ENCODE measurements at regions not wholly inside any gene's neighbourhood (a gene's known extent, or its start where the extent isn't known, plus 50 kb on each side); places are given as distances from the start of the nearest gene placed in this dataset.

DNA sequence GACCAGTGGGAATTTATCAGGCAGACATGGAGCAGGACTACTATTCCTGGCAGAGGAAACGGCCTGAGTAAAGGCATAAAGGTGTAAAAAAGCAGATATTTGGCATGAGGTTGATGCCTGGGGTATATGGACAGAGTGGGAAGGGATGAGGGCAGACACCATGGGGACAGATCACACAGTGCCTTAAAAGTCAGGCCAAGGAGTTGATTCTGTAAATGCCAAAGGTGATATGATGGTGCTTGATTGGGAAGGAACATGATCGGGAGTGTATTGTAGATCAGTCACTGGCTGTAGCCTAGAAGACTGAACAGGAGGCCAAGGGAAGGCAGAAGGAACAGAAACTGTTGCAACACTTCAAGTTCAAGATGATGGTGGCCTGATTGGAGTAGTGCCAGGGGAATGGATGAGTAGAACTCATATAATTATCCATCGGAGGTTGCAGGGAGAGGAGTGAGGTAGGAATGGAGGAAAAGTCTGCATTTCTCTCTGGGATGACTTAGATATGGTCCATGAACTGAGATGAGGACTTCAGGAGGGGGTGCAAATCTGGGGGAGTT, 594.3 kb upstream of the KLF4 start:
- DNase-seq: no peak

DNA sequence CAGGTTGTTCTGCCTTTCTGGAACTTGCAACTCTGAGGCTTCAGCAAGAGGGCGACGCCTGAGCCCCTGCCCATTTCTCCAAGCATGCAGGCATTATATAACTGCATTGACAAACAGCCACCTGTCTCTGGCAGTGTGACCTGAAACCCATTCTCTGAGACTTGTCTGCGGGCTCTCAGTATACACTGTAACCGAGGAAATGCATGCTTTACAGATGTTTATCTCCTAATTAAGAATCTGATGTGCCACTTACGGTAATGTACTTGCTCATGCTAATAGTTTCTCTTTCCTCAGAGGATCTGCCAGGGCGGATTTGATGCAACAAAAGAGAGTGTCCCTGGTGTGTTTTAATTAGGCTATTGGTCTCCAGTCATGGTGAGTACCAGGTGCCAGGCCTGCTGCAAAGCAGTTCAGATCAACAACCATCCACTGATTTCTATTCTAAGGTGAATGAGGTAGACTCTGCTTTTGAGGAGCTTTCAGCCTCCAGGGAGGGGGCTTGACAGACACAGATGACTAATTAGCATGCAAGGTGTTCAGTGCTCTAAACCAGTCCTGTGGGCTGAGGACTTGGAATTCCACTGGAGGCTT, 593.7 kb upstream of the KLF4 start:
- DNase-seq: no peak

DNA sequence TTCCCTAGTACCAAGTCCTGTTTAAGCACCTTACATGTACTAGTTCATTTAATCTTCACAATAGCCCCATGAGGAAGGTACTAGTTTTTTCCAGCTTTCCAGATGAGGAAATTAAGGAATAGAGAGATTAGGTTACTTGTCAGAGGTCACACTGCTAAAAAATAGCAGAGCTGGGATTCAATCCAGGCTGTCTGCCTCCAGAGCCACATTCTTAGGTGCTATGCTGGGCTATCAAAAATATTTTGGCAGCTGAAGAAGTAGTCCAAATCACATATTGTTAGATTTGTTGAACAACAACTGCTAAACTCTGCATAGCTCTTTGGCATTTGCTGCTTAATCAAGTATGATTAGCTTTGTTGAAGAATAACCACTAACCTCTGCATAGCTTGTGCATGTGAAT, 591.5 kb upstream of the KLF4 start:
- DNase-seq: no peak

- no peak for DNase-seq
Measured at GRCh38 chr9:108080285-108080684, 590.7 kb upstream of the KLF4 start.

GRCh38 chr9:108078811-108079210, 589.2 kb upstream of the KLF4 start:
- no peak for DNase-seq

GRCh38 chr9:108078375-108078774, 588.8 kb upstream of the KLF4 start:
- DNase-seq: no peak

DNA sequence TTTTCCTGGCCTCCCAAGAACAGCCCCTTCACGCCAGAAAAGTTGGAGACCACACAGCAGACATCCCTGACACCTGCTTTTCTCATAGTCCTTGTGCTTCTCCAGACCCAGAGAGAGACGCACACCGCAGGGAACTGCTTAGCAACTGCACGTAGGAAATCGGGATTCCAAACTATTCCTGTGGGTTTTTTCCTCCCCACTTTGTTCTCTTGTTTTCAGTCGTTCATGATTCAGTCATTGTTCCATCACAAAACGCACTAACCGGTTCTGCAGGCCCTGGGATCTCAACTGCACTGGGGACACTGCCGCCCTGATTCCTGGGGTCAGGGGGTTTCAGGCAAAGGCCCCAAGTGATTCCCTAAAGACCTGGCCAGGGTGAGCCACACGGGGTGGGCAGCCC, 588.0 kb upstream of the KLF4 start:
- no peak for DNase-seq

DNA sequence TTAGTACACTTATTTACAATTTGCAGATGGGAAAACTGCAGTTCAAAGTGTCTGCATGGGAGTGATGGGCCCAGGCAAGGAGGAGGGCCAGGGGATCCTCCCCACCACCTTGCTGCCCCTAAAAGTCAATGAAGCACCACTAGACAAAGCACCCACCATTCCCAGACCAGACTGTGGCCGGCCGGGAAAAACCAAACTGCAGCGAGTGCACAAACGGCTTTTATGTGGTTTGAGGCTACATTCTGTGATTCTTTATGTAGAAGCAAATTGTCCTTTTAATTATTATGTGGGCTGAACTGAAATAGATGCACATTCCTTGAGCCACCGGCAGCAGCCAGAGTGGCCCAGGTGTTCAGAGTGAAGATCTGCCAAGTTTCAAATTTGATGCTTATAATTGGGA, 585.3 kb upstream of the KLF4 start:
- no peak for DNase-seq

GRCh38 chr9:108073823-108074222, 584.3 kb upstream of the KLF4 start:
- DNase-seq: peak; percentile 76

- DNase-seq: no peak
Measured at GRCh38 chr9:108072740-108073139, 583.2 kb upstream of the KLF4 start.

GRCh38 chr9:108070861-108071260, 581.3 kb upstream of the KLF4 start:
- no peak for DNase-seq

DNA sequence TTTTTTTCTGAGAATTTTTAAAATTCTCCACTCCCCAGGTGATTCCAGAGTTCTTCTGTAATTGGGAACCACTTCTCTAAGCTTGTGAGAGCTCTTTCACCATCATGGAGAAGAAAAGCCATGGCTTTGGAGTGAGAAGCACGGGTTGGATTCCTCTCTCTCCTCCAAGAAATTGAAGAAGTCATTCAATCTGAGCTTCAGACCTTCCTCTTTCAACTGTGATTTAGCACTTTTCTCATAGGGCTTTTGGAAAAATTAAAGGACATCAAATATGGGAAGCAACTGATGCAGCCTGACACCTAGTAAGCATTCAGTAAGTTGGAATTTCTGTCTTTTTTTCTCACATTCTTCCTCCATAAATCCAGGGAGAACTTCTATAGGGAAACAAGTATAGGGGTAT, 580.4 kb upstream of the KLF4 start:
- DNase-seq: no peak

DNA sequence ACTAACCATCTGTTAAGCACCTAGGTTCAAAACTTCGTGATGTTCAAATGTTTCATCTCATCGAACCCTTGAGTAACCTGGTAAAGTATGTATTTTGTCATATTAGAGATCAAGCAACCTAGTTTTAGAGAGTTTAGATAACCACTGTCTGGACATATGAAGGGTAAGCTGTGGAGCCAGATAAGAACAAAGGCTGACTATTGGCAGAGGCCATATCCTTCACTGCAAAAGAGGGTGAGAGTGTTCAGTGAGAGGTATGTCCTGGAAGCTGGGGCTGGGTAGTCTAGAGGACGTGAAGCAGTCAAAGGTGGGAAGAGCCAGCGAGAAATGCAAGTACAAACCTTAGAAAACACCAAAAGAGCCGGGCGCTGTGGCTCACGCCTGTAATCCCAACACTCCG, 573.1 kb upstream of the KLF4 start:
- no peak for DNase-seq

DNA sequence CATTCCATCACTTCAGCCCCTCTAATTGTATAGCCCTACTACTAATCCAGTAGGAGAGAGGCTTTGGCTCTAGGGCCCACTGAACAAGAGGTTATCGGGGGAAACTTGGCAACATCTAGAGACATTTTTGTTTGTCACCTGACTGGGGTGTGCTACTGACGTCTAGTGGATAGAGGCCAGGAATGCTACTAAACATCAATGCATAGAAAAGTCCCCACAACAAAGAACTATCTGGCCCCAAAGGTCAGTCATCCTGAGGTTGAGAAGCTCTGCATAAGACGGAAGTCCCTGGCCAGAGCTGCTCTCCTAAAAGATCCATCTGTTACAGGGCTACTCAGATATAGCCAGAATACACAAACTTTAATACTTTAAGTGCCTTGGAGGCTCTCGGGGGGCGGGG, 570.6 kb upstream of the KLF4 start:
- no peak for DNase-seq

DNA sequence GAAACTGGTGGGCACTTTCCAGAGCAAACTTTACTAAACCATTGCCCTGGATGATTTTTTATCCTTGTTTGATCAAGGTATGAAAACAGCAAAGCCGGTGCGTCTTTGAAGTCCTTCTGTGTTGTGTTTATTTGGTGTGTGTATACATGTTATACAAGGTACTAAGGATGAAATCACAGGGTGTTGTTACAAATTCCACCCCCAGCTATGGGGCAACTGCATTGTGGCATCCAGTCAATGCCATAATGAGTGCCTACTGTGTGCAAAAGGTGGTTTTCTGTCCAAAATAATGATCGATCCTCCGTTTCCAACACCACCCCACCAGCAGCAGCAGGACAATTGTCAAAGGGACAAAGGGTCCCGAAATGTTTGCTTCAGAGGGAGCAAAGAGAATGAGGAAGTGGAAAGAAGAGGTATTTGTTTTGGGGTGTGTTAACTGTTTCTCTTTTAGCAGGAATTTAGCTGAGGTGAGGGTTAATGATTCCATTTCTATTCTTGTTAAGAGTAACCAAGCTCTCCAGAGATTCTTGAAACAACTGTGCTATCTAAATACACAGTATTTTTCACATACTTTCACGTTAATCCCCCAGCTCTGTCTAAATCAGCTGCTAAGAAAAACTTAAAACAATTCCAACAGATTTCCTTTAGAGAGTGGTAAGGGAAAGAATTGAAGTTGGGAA, 568.7 kb upstream of the KLF4 start:
- no peak for DNase-seq

- DNase-seq: peak; percentile 6
Measured at GRCh38 chr9:108057421-108058134, 568.0 kb upstream of the KLF4 start.

- no peak for DNase-seq
Measured at GRCh38 chr9:108056805-108057386, 567.3 kb upstream of the KLF4 start.

DNA sequence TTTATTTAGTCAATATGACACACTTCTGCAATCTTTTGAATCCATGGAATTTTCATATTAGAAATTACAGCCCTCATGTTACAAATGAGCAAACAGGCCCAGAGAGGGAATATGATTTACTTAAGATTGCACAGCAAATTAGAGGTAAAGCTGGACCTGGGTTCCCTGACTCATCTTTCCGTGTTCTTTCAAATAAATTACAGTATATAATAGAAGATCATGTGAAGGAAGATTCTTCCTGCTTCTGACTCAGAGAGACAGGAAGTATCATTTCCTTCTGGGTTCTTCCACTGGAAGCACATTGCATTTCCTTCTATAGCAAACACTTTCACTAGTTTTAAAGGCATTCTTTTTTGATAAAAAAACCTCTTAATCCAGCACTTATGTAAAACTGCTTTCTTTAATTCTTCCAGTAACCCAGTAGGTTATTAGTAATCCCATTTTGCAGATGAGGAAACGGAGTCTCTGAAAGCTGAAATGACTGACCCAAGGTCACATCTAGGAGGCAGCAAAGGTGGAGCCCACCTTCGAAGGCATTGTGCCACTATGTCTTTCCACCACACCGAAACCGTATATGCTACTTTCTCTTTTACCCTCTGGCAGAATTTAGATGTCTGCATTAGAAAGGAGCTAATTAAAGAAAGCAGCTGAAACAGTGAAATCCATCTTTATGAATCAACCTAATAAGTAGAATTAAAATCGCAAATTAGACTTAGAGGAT, 566.7 kb upstream of the KLF4 start:
- DNase-seq: no peak

DNA sequence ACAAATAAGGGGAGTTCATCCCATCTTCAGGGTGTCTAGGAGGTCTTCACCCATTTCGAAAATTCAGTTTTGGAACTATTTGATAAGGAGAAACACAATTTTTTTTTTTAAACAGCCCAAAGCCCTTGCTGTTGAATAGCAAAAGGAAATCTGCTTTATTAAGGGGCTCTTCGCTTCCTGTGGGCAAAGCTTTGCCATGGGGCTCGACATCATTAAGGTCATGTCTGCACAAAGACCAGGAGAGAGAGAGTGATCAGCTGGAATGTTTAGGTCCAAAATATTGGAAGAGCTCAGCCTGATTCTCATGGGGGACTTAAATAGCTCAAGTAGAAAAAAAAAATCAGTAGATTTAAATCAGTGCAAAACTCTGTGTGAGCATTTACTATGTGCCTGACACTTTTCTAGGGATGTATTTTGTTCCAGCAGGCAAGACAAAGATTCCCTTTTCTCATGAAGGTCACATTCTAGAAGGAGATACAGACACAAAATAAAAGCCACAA, 564.6 kb upstream of the KLF4 start:
- DNase-seq: no peak

GRCh38 chr9:108053555-108054061, 564.0 kb upstream of the KLF4 start:
- no peak for DNase-seq

DNA sequence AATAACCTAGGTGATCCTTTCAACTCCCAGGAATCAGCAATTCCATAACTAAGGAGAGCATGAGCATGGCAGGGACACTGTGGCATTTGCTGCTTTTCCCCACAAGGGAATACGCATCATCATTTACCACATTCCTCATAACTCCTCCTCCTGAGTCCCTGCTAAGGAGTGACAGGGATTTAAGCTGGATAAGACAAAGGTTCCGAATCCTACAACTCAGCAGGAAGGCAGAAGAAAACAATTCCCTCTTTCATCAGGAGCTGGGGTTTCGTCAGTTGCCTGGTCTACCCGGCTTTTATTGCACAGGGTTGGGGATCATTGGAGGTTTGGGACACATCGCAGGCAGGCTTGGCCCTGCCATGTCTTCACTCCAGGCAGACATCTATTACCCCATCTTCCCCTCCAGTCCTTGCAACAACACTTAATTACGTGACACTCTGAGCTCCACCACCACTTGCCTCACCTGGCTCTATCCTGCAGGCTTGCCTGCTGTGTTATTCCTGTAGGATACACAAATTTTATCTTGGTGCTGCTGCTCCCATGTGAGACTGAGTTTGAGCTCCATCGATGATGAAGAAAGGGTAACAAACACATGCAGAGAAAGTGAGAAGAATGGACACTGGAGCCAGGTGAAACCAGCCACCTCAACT, 563.0 kb upstream of the KLF4 start:
- no peak for DNase-seq

DNA sequence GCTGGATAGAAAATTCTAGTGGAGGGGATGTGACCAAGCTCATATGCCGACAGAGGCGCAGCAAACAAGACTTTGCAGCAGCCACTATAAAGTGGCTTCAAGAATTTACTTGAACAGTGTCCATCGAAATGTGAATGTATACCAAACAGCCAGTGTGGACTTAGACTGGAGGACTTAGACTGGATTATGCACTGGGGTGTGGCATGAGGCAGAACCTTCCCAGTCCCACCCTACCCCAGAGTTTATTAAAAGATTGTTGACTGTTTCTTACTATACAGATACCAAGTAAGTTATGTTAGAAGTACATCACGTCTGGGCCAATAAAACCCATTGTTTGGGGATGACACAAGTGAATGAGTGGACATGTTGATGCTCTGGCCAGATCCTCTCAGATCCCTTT, 561.3 kb upstream of the KLF4 start:
- no peak for DNase-seq

Data from DMS53 (cell line).